ENCODE measurements at regions not wholly inside any gene's neighbourhood (a gene's known extent, or its start where the extent isn't known, plus 50 kb on each side); places are given as distances from the start of the nearest gene placed in this dataset.
"Not testable (repeated sequence)": the region's sequence is repeated elsewhere in the genome, so short reads cannot be mapped to it uniquely, and the experiment has no call there.

GRCh38 chr20:25865715-25866656, 169.3 kb upstream of the ZNF337 start:
- ChIA-PET POLR2A (no interaction called here), CTCF (ENCODE audit: low intra/inter-chr PET ratio) (no interaction called here)
- Histone ChIP-seq H2AFZ (ENCODE audit: low read depth, low read length) (peak overlapping the region; percentile 55), H3K4me3 (no peak overlapping the region), H3K9me3 (replicated peaks; ENCODE audit: control insufficient read depth, insufficient read depth, low read depth, low read length) (no peaks in the 10 kb centered on the region), H3K4me2 (ENCODE audit: insufficient read depth, low read length) (no peak overlapping the region; the same call in 1 of the 2 replicates), H3K27ac (ENCODE audit: extremely low read depth, low read depth, low read length) (no peak overlapping the region), H3K27me3 (ENCODE audit: control insufficient read depth in 2 of 2, insufficient read depth in 2 of 2, low read length in 2 of 2) (peaks cover 0 to 51% of the 10 kb centered on the region in 2 experiments; a peak in 3 of 5 replicates), H3K9ac (ENCODE audit: insufficient read depth in 1 of 2, low read depth in 2 of 2, low read length in 2 of 2) (no peak overlapping the region), H3K4me1 (replicated peaks in 1 of 2; ENCODE audit: control insufficient read depth in 2 of 2, insufficient read depth in 2 of 2, low read length in 2 of 2) (peaks cover 0 to 35% of the 10 kb centered on the region in 2 experiments; a peak in 3 of 5 replicates), H3K36me3 (ENCODE audit: control insufficient read depth, insufficient read depth, low read length) (no peaks in the 10 kb centered on the region), H4K20me1 (replicated peaks; ENCODE audit: control insufficient read depth, insufficient read depth, low read length) (no peaks in the 10 kb centered on the region), H3K9me1 (ENCODE audit: control insufficient read depth, insufficient read depth, low read length) (no peaks in the 10 kb centered on the region), H3K79me2 (ENCODE audit: control insufficient read depth, insufficient read depth, low read length) (no peaks in the 10 kb centered on the region)
- ATAC-seq (0 out of 3 replicates have a peak, but pooled peaks have one; percentile 50), DNase-seq (ENCODE audit: extremely low read depth in 1 of 4, low spot score in 3 of 4) (peak; percentile 39 to 48 (median 42)), FAIRE-seq (no peak)
- in situ Hi-C loops (cut with MboI) (loop anchor here (10.0 to 25.0 kb wide), 2 partner anchors 71 to 196 kb away; no protein-coding TSS in a partner anchor), intact Hi-C loops (cut with micrococcal nuclease) (no loop called here)
- BruUV-seq (replicated peaks) = no TSS peak
- TF ChIP-seq ZZZ3 (IDR thresholded peaks at IDR 0.05) = no peak
- peak; percentile 93 to 94 for TF ChIP-seq NRF1 (conservative IDR thresholded peaks at IDR 0.05 in 1 of 2, IDR thresholded peaks at IDR 0.05 in 1 of 2)
- 10% methylated on average over 21 of the region's 43 CpGs for WGBS (ENCODE audit: insufficient coverage, low coverage, missing lambda C conversion rate)

DNA sequence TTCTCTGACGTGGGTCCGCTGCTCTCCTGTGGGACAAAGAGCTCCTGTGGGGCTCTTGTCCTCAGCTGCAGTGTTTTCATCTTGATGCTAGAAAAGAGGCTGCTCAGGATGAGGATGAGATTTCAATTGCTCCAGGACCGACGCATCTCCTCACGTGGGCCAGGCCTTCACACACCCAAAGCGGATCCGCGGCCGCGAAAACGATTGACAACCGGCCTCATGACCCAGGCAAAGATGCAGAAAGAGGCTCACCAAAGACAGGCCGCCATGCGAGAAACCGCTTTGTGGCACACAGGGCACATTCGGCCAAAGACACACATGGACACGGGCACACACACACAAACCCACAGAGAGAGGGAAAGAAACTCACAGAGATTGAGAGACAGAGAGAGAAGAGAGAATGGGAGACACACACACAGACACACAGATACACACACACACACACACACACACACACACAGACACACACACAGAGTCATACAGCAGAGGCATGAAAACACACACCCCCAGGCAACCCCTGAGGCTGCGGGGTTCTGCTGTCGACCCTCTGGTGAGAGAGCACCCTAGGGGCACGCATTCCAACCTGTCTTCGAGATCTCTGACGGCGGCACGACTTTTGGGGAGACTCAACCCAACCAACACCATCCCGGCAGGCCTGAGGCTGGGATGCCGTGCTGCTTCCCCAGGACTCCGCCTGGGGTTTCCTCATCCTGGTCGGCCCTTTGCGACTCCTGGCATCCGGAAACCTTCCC, 168.5 kb upstream of the ZNF337 start:
- H3K9ac ChIP-seq (ENCODE audit: insufficient read depth in 1 of 2, low read depth in 2 of 2, low read length in 2 of 2); CTCF ChIA-PET (ENCODE audit: low intra/inter-chr PET ratio); ATAC-seq; DNase-seq (ENCODE audit: extremely low read depth in 1 of 4, low spot score in 3 of 4); H4K20me1 ChIP-seq (replicated peaks; ENCODE audit: control insufficient read depth, insufficient read depth, low read length); POLR2A ChIA-PET; H3K4me3 ChIP-seq; H3K27ac ChIP-seq (ENCODE audit: extremely low read depth, low read depth, low read length); intact Hi-C loops (cut with micrococcal nuclease); H3K79me2 ChIP-seq (ENCODE audit: control insufficient read depth, insufficient read depth, low read length); H3K4me2 ChIP-seq (ENCODE audit: insufficient read depth, low read length); FAIRE-seq; H3K36me3 ChIP-seq (ENCODE audit: control insufficient read depth, insufficient read depth, low read length); H3K9me1 ChIP-seq (ENCODE audit: control insufficient read depth, insufficient read depth, low read length); H3K9me3 ChIP-seq (replicated peaks; ENCODE audit: control insufficient read depth, insufficient read depth, low read depth, low read length); BruUV-seq (replicated peaks): not testable (repeated sequence)
- 27% methylated on average over 20 of the region's 30 CpGs for WGBS (ENCODE audit: insufficient coverage, low coverage, missing lambda C conversion rate)
- Histone ChIP-seq H3K4me1 (replicated peaks in 1 of 2; ENCODE audit: control insufficient read depth in 2 of 2, insufficient read depth in 2 of 2, low read length in 2 of 2) (peaks cover under 1 to 36% of the 10 kb centered on the region in 2 experiments; a peak in 3 of 5 replicates), H3K27me3 (ENCODE audit: control insufficient read depth in 2 of 2, insufficient read depth in 2 of 2, low read length in 2 of 2) (peaks cover 0 to 60% of the 10 kb centered on the region in 2 experiments; a peak in 3 of 5 replicates), H2AFZ (ENCODE audit: low read depth, low read length) (peak overlapping the region; percentile 55)
- in situ Hi-C loops (cut with MboI) = loop anchor here (10.0 to 25.0 kb wide), 2 partner anchors 70 to 197 kb away; no protein-coding TSS in a partner anchor
